Type B pancreatic cell (in vitro differentiated cells): ENCODE measurements at regions not wholly inside any gene's neighbourhood (a gene's known extent, or its start where the extent isn't known, plus 50 kb on each side); places are given as distances from the start of the nearest gene placed in this dataset.

Experiments used
- DNase-seq: peaks from one replicate; pipeline ENCODE4 v3.0.0; 2021; ENCODE audit warnings: mixed read lengths; ENCODE audit not compliant: unreplicated experiment; ENCODE audit errors: extremely low spot score
- H3K27ac Mint-ChIP-seq: 2 replicates; pipeline ENCODE4 v1.8.0; 2021; ENCODE audit warnings: mild to moderate bottlenecking, mixed read lengths
- H3K27me3 Mint-ChIP-seq: 2 replicates; pipeline ENCODE4 v1.8.0; 2021; ENCODE audit warnings: mixed read lengths
- H3K36me3 Mint-ChIP-seq: 2 replicates; pipeline ENCODE4 v1.8.0; 2021; ENCODE audit warnings: mixed read lengths
- H3K4me1 Mint-ChIP-seq: one replicate; pipeline ENCODE4 v1.8.0; 2021; ENCODE audit warnings: mixed read lengths; ENCODE audit not compliant: unreplicated experiment
- H3K4me3 Mint-ChIP-seq: 2 replicates; pipeline ENCODE4 v1.8.0; 2021; ENCODE audit warnings: mild to moderate bottlenecking, mixed read lengths
- H3K9me3 Mint-ChIP-seq: 2 replicates; pipeline ENCODE4 v1.8.0; 2021; ENCODE audit warnings: mixed read lengths
- TF ChIP-seq, protein P1 (sequence below): fragments of 200-600 bp; sonication (generic); conservative IDR thresholded peaks from 2 replicates; pipeline ENCODE4 v1.5.0; 2021; ENCODE audit warnings: antibody characterized with exemption, mild to moderate bottlenecking

- TF ChIP-seq, protein P1, sequence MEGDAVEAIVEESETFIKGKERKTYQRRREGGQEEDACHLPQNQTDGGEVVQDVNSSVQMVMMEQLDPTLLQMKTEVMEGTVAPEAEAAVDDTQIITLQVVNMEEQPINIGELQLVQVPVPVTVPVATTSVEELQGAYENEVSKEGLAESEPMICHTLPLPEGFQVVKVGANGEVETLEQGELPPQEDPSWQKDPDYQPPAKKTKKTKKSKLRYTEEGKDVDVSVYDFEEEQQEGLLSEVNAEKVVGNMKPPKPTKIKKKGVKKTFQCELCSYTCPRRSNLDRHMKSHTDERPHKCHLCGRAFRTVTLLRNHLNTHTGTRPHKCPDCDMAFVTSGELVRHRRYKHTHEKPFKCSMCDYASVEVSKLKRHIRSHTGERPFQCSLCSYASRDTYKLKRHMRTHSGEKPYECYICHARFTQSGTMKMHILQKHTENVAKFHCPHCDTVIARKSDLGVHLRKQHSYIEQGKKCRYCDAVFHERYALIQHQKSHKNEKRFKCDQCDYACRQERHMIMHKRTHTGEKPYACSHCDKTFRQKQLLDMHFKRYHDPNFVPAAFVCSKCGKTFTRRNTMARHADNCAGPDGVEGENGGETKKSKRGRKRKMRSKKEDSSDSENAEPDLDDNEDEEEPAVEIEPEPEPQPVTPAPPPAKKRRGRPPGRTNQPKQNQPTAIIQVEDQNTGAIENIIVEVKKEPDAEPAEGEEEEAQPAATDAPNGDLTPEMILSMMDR, result no peak
These were observed 75.2 kb upstream of the CELF2 start for GRCh38 chr10:10942441-10942840.

GRCh38 chr10:10946081-10946480 lies 71.6 kb upstream of the CELF2 start:
- Mint-ChIP-seq H3K27ac (no peak overlapping the region), H3K4me3 (no peak overlapping the region), H3K4me1 (no peaks in the 10 kb centered on the region), H3K9me3 (peaks cover 11% of the 10 kb centered on the region), H3K27me3 (peaks cover 40% of the 10 kb centered on the region), H3K36me3 (no peaks in the 10 kb centered on the region)
- TF ChIP-seq, protein P1, result no peak
- DNase-seq, result no peak

More at GRCh38 chr10:10942441-10942840, 75.2 kb upstream of the CELF2 start:
- peaks cover 29% of the 10 kb centered on the region for H3K27me3 Mint-ChIP-seq
- peaks cover 11% of the 10 kb centered on the region for H3K9me3 Mint-ChIP-seq
- no peak overlapping the region for H3K4me3 Mint-ChIP-seq
- H3K36me3 Mint-ChIP-seq, result no peaks in the 10 kb centered on the region
- no peak overlapping the region for H3K27ac Mint-ChIP-seq
- H3K4me1 Mint-ChIP-seq, result no peaks in the 10 kb centered on the region
- DNase-seq, result no peak

- DNase-seq, result no peak
- H3K36me3 Mint-ChIP-seq, result no peaks in the 10 kb centered on the region
- H3K27ac Mint-ChIP-seq, result no peak overlapping the region
- H3K4me1 Mint-ChIP-seq, result no peaks in the 10 kb centered on the region
- TF ChIP-seq, protein P1, result no peak
- no peak overlapping the region for H3K4me3 Mint-ChIP-seq
- peaks cover 40% of the 10 kb centered on the region for H3K27me3 Mint-ChIP-seq
- peaks cover 11% of the 10 kb centered on the region for H3K9me3 Mint-ChIP-seq
These were observed 70.9 kb upstream of the CELF2 start for GRCh38 chr10:10946801-10947200.

DNA sequence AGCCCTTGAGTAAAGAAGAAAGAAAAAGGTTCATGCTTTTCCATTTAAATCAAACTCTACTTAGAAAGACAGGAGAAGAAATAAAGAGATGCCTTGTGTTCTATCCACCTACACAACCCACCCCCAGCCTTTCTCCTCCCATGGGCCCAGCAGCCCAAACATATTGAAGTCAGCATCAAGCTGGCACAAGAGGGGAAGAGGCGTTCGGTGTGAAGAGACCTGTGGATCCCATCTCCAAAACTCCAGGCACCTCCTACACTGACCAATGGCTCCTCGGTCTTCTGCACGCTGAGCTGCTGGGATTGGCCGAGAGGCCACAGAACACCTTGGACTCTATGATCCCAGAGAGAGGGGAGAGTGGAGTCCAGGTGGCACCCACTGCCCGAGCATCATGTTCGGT lies 66.0 kb upstream of the CELF2 start:
- Mint-ChIP-seq H3K27ac (no peak overlapping the region), H3K4me1 (no peaks in the 10 kb centered on the region), H3K27me3 (peaks cover 47% of the 10 kb centered on the region), H3K4me3 (no peak overlapping the region), H3K36me3 (no peaks in the 10 kb centered on the region), H3K9me3 (no peaks in the 10 kb centered on the region)
- DNase-seq, result no peak
- TF ChIP-seq, protein P1, result no peak

DNA sequence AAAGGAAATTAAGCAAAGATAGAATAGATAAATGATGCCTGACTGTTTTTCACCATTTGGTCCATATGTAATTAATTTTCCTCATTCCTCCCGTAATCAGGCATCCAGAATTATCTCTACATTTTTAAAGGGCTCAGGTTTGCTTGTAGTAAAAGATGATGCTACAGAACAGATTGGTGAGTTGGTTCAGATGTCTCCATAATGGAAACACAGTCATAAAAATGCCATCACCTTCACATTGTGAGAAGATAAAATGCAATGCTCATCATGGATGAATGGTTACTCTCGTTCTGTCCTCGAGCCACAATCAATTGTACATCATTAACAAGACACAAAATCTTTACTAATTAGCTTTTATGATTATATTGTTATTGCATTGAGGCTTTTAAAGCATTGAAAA lies 64.9 kb upstream of the CELF2 start:
- Mint-ChIP-seq H3K36me3 (no peaks in the 10 kb centered on the region), H3K4me3 (no peak overlapping the region), H3K27me3 (peaks cover 42% of the 10 kb centered on the region)

More for the DNA sequence above, 64.9 kb upstream of the CELF2 start:
- no peaks in the 10 kb centered on the region for H3K9me3 Mint-ChIP-seq
- TF ChIP-seq, protein P1, result no peak
- H3K27ac Mint-ChIP-seq, result no peak overlapping the region
- no peak for DNase-seq
- no peaks in the 10 kb centered on the region for H3K4me1 Mint-ChIP-seq
